ENCODE measurements at regions not wholly inside any gene's neighbourhood (a gene's known extent, or its start where the extent isn't known, plus 50 kb on each side); places are given as distances from the start of the nearest gene placed in this dataset.

- TF ChIP-seq CTCF (IDR thresholded peaks at IDR 0.05) (no peak), EP300 (IDR thresholded peaks at IDR 0.05) (no peak), POLR2AphosphoS5 (IDR thresholded peaks at IDR 0.05) (no peak), POLR2A (IDR thresholded peaks at IDR 0.05) (no peak)
Observed at GRCh38 chr15:94535298-94536048, 304.1 kb downstream of the MCTP2 start.

Measured in suprapubic skin (tissue), 4 donors.